AG09309 (cell line): ENCODE measurements at regions not wholly inside any gene's neighbourhood (a gene's known extent, or its start where the extent isn't known, plus 50 kb on each side); places are given as distances from the start of the nearest gene placed in this dataset.

Experiments
- DNase-seq: peaks from one replicate; pipeline ENCODE4 v3.0.0-alpha.2; 2010; ENCODE audit warnings: low read depth
- H3K4me3 ChIP-seq: 2 replicates; pipeline ENCODE4 v1.5.1; 2011; ENCODE audit warnings: mild to moderate bottlenecking, low read depth, low read length, moderate library complexity; ENCODE audit not compliant: control insufficient read depth
- TF ChIP-seq, protein P1 (sequence below): IDR thresholded peaks from 2 replicates; pipeline ENCODE4 v1.5.1; 2011; ENCODE audit warnings: mild to moderate bottlenecking, low read depth, low read length, inconsistent platforms; ENCODE audit not compliant: insufficient read depth, control insufficient read depth; ENCODE audit errors: missing control alignments

DNA sequence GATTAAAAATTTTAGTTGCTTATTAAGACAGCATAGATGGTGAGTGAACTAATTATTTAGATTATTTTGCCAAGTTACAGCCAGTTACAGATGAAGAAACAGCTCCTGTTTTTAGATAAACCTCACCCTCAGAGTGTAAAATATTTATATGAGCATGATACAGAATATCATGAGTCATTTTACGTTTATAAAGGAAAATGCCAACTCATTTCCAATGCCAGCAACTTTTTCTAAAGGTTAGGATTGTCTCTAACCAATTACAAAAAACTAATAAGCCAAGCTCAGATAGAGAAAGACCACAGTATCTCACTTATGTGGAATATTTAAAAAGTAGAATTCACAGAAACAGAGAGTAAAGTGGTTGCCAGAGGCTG lies 590.1 kb downstream of the LTN1 start:
- TF ChIP-seq, protein P1, sequence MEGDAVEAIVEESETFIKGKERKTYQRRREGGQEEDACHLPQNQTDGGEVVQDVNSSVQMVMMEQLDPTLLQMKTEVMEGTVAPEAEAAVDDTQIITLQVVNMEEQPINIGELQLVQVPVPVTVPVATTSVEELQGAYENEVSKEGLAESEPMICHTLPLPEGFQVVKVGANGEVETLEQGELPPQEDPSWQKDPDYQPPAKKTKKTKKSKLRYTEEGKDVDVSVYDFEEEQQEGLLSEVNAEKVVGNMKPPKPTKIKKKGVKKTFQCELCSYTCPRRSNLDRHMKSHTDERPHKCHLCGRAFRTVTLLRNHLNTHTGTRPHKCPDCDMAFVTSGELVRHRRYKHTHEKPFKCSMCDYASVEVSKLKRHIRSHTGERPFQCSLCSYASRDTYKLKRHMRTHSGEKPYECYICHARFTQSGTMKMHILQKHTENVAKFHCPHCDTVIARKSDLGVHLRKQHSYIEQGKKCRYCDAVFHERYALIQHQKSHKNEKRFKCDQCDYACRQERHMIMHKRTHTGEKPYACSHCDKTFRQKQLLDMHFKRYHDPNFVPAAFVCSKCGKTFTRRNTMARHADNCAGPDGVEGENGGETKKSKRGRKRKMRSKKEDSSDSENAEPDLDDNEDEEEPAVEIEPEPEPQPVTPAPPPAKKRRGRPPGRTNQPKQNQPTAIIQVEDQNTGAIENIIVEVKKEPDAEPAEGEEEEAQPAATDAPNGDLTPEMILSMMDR, result no peak
- H3K4me3 ChIP-seq, result no peak overlapping the region
- DNase-seq, result no peak

DNA sequence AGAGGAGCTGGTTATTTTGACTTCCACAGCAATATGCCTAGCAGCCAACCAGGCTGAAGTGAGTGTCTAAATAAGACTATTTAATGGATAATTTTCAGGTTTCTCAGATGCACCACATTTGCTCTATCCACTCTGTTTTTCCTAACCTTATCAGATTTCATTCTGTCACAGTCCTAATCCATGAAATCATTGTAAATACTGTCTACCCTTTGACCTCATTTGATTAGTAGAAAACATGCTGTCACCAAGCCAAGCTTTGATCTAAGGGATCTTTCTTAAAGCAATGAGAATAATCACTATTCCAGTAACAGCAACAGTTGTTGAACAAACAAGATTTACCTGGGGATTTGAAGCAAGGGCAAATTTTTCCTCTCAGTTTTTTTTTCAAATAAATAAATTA lies 595.6 kb downstream of the LTN1 start:
- no peak for DNase-seq

DNA sequence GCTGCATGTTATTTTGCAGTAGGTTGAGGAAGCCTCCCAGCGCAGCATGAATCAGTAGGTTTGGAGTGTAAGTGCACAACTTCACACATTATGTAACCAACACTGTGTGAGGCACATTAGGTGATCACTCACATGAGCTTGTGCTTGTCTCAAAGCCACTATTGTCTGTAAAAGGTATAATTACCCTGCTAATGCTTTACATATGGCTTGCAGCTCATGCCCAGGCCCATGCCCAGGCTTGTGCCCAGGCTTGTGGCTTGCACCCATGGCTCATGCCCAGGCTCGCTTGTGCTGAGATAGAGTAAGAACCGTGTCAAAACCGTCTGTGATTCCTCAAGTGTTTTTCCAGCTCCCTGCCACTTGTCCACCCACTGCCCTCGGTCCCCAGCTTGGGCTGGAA lies 596.3 kb downstream of the LTN1 start:
- no peak for DNase-seq
- H3K4me3 ChIP-seq, result no peak overlapping the region
- TF ChIP-seq, protein P1, result no peak

More for the DNA sequence above, 595.6 kb downstream of the LTN1 start:
- TF ChIP-seq, protein P1, result no peak
- H3K4me3 ChIP-seq, result no peak overlapping the region

DNA sequence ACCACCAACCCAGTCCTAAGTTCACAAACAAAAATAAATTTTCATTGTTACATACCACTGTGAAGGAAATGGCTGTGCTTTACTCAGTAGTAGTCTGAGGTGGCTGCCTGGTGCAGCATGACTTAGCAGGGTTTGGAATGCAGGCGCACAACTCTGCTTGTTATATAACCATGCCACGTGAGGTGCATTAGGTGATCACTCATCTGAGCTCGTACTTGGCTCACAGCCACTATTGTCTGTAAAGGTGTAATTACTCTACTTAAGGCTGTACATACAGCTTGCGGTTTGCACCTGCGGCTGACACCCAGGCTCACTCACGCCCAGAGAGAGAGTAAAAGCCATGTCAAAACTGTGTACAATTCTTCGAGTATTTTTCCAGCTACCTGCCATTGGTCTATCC lies 599.4 kb downstream of the LTN1 start:
- H3K4me3 ChIP-seq, result no peak overlapping the region
- TF ChIP-seq, protein P1, result no peak
- DNase-seq, result no peak

DNA sequence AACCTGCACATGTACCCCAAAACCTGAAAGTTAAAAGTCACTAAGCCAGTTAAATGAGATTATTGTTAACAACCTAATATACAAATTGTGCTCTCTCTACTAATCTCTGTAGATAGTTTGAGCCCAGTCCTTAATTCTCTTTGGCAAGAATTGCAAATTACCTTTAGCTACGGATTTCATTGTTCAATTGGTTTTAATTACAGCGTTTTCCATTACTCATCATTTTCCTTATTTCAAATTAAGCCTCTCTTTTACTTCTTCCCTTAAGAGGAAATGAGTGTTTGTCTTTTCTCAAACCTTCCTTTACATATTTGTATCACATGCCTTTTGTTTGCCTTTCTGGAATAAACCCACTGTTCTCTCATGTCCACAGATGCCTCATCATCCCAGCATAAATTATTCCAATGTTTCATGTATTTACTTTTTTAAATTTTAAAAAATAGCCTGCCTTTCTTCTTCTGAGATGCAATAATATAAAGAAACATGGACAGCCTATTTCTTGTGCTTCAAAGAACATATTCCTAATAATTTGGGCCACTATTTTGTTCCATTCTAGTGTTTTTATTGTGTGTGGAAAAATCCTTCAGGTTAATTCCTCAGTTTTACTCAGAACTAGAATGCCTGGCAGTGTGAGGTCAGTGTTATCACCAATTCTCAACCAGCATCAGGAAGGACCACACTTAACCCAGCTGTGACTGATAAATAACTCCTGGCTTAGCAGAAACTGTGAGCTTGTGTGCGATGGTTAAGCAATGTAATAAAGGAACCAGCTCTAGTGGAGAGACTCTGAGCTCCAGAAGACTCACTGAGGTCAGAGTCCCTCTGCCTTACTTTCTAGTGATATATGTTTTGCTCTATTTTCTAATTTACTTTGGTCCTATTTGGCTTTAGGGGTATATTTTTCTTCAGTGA lies 600.5 kb downstream of the LTN1 start:
- TF ChIP-seq, protein P1, result no peak
- no peak overlapping the region for H3K4me3 ChIP-seq
- no peak for DNase-seq

DNA sequence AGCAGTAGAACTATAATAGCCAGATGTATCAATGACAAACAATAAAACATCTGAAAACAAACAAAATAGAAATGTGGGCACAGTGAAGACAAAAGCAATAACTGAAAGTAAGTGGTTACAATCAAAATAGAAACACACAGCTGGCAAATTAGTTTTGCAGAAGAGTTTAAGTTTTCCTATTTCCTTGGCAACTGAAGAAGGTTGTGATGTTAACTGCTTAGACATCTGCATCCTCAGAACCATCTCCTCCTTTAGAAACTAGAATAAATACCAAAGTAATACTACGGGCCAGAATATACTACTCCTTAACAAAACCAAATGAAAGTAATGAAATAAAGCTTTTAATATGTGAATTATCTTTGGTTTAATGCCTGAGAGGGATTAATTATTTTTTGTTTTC lies 605.5 kb downstream of the LTN1 start:
- H3K4me3 ChIP-seq, result no peak overlapping the region
- TF ChIP-seq, protein P1, result no peak
- DNase-seq, result no peak
